ENCODE measurements at regions not wholly inside any gene's neighbourhood (a gene's known extent, or its start where the extent isn't known, plus 50 kb on each side); places are given as distances from the start of the nearest gene placed in this dataset.

- Histone ChIP-seq H3K36me3 (no peaks in the 10 kb centered on the region), H3K4me1 (no peaks in the 10 kb centered on the region), H3K27me3 (no peaks in the 10 kb centered on the region), H3K4me3 (no peak overlapping the region), H3K9me3 (peaks cover 0 to 5% of the 10 kb centered on the region in 2 donors), H3K27ac (no peak overlapping the region)
- no peak for TF ChIP-seq POLR2A (IDR thresholded peaks at IDR 0.05)
- no peak for TF ChIP-seq CTCF (IDR thresholded peaks at IDR 0.05)
- no peak for TF ChIP-seq EP300 (IDR thresholded peaks at IDR 0.05; ENCODE audit: low read depth)
- TF ChIP-seq POLR2AphosphoS5 (IDR thresholded peaks at IDR 0.05), result no peak
- DNase-seq, result no peak
- WGBS, 2 donors (ENCODE audit: low coverage in 1 of 2), result 83 to 91% methylated on average over 2 of the region's 2 CpGs
- intact Hi-C loops (cut with DNase I; ENCODE audit: low total_unique reads) (no loop called here), in situ Hi-C loops (cut with MboI; ENCODE audit: low pct_ligation_motif_present in 1 of 4, low pct_unique_long_range_greater_than_20kb in 1 of 4, low sequenced_read_pairs in 3 of 4) (no loop called here)
Observed at GRCh38 chr3:61497463-61497862, 63.9 kb upstream of the PTPRG start.

- Histone ChIP-seq H3K27ac (no peak overlapping the region), H3K9me3 (peaks cover 0 to 5% of the 10 kb centered on the region in 2 donors), H3K27me3 (no peaks in the 10 kb centered on the region), H3K36me3 (no peaks in the 10 kb centered on the region), H3K4me1 (no peaks in the 10 kb centered on the region), H3K4me3 (no peak overlapping the region)
- intact Hi-C loops (cut with DNase I; ENCODE audit: low total_unique reads), result no loop called here
- TF ChIP-seq CTCF (IDR thresholded peaks at IDR 0.05), result no peak
- WGBS, 2 donors (ENCODE audit: low coverage in 1 of 2), result 82% methylated on average over 5 of the region's 5 CpGs; no CpG with 5 or more reads in 1 of the 2 donors
- no peak for DNase-seq
- in situ Hi-C loops (cut with MboI; ENCODE audit: low pct_ligation_motif_present in 1 of 4, low pct_unique_long_range_greater_than_20kb in 1 of 4, low sequenced_read_pairs in 3 of 4), result no loop called here
Observed at GRCh38 chr3:61505197-61505596, 56.2 kb upstream of the PTPRG start.

DNA sequence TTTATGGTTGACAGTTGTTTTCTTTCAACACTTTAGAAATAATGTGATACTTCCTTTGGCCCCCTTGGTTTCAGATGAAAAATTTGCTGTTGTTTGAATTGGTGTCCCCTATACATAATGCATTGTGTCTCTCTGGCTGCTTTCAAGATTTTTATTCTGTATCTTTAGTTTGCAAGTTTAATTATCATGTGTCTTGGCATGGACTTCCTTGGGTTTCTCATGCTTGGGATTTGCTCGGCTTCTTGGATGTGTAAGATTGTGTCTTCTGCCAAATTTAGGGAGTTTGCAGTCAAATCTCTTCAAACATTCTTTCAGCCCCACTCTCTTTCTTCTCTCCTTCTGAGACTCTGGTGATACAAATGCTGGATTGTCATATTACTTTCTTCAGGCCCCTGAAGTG, 53.4 kb upstream of the PTPRG start:
- no peak overlapping the region for H3K27ac ChIP-seq
- 80 to 81% methylated on average over 1 of the region's 1 CpG for WGBS, 2 donors (ENCODE audit: low coverage in 1 of 2)
- in situ Hi-C loops (cut with MboI; ENCODE audit: low pct_ligation_motif_present in 1 of 4, low pct_unique_long_range_greater_than_20kb in 1 of 4, low sequenced_read_pairs in 3 of 4), result no loop called here

More for the DNA sequence above, 53.4 kb upstream of the PTPRG start:
- DNase-seq, result no peak
- Histone ChIP-seq H3K4me1 (no peaks in the 10 kb centered on the region), H3K4me3 (no peak overlapping the region), H3K9me3 (no peaks in the 10 kb centered on the region), H3K36me3 (no peaks in the 10 kb centered on the region), H3K27me3 (no peaks in the 10 kb centered on the region)
- no peak for TF ChIP-seq CTCF (IDR thresholded peaks at IDR 0.05)
- TF ChIP-seq EP300 (IDR thresholded peaks at IDR 0.05; ENCODE audit: low read depth), result no peak
- no peak for TF ChIP-seq POLR2A (IDR thresholded peaks at IDR 0.05)
- no peak for TF ChIP-seq POLR2AphosphoS5 (IDR thresholded peaks at IDR 0.05)
- intact Hi-C loops (cut with DNase I; ENCODE audit: low total_unique reads), result no loop called here

Measured in transverse colon (tissue), 4 donors.